PC-9 (cell line): ENCODE measurements at regions not wholly inside any gene's neighbourhood (a gene's known extent, or its start where the extent isn't known, plus 50 kb on each side); places are given as distances from the start of the nearest gene placed in this dataset.

Experiments
- BruUV-seq: library from RNA; stranded (reverse); fragments of 400-500 nt; replicated peaks from 2 replicates; lab custom pipeline; 2021; lab: Mats Ljungman, UMichigan
- CTCF ChIA-PET: fragments of 300-600 bp; sonication (Branson Sonifier 250); formaldehyde crosslinking; loops from one replicate; lab custom pipeline; 2022; ENCODE audit warnings: antibody characterized with exemption; lab: Charles Lee
- POLR2A ChIA-PET: fragments of 300-600 bp; sonication (Branson Sonifier 250); formaldehyde crosslinking; loops from one replicate; lab custom pipeline; 2022; ENCODE audit warnings: antibody characterized with exemption; ENCODE audit not compliant: unreplicated experiment; lab: Charles Lee
- DNase-seq, 2 experiments: peaks; one replicate each; pipeline versions ENCODE4 v3.0.0 to v3.0.0-alpha.2; 2015 to 2022; ENCODE audit warnings: mixed read lengths in 1 of 2
- H2AFZ ChIP-seq: fragments of 200-600 bp; sonication (generic); 2 replicates; pipeline ENCODE4 v1.8.1; 2017; ENCODE audit warnings: antibody characterized with exemption
- H3F3A ChIP-seq: fragments of 200-600 bp; sonication (generic); 2 replicates; pipeline ENCODE4 v1.8.1; 2017; ENCODE audit warnings: antibody characterized with exemption, mild to moderate bottlenecking, low read depth; ENCODE audit not compliant: insufficient read depth
- H3K27ac ChIP-seq: fragments of 200-600 bp; sonication (generic); 2 replicates; pipeline ENCODE4 v1.6.1; 2016; ENCODE audit warnings: mixed run types
- H3K27me3 ChIP-seq: fragments of 200-600 bp; sonication (generic); 2 replicates; pipeline ENCODE4 v1.6.1; 2016; ENCODE audit warnings: low read depth, mixed run types; ENCODE audit not compliant: insufficient read depth
- H3K36me3 ChIP-seq: fragments of 200-600 bp; sonication (generic); 2 replicates; pipeline ENCODE4 v1.6.1; 2016; ENCODE audit warnings: low read depth, mixed run types
- H3K4me1 ChIP-seq: fragments of 200-600 bp; sonication (generic); replicated peaks from 2 replicates; pipeline ENCODE4 v1.6.1; 2016; ENCODE audit warnings: mixed run types; ENCODE audit not compliant: insufficient read depth
- H3K4me2 ChIP-seq: fragments of 200-600 bp; sonication (generic); 2 replicates; pipeline ENCODE4 v1.6.1; 2017; ENCODE audit warnings: mixed run types
- H3K4me3 ChIP-seq: fragments of 200-600 bp; sonication (generic); 2 replicates; pipeline ENCODE4 v1.6.1; 2016; ENCODE audit warnings: mixed run types
- H3K79me2 ChIP-seq: fragments of 200-600 bp; sonication (generic); 2 replicates; pipeline ENCODE4 v1.6.1; 2017; ENCODE audit warnings: low read depth, mixed run types
- H3K9me2 ChIP-seq: fragments of 200-600 bp; sonication (generic); 2 replicates; pipeline ENCODE4 v1.8.1; 2017; ENCODE audit warnings: mild to moderate bottlenecking; ENCODE audit not compliant: insufficient read depth
- H3K9me3 ChIP-seq: fragments of 200-600 bp; sonication (generic); 2 replicates; pipeline ENCODE4 v1.8.1; 2016; ENCODE audit warnings: low read depth; ENCODE audit not compliant: insufficient read depth
- H4K20me1 ChIP-seq: fragments of 200-600 bp; sonication (generic); 2 replicates; pipeline ENCODE4 v1.8.1; 2017; ENCODE audit not compliant: insufficient read depth
- CTCF ChIP-seq: fragments of 200-600 bp; sonication (generic); conservative IDR thresholded peaks from 2 replicates; pipeline ENCODE4 v1.6.1; 2017; ENCODE audit warnings: mixed run types, antibody characterized with exemption, mild to moderate bottlenecking, moderate library complexity
- EZH2 ChIP-seq: fragments of 200-600 bp; sonication (generic); IDR thresholded peaks from 2 replicates; pipeline ENCODE4 v1.8.0; 2017; ENCODE audit warnings: antibody characterized with exemption, low read depth
- intact Hi-C: fragments of 100-400 bp; cut with micrococcal nuclease; formaldehyde crosslinking; loops from one replicate; pipeline ENCODE4 v1.10.0; 2022; ENCODE audit not compliant: unreplicated experiment

- no peak overlapping the region for H3K4me3 ChIP-seq
- TF ChIP-seq CTCF (no peak), EZH2 (no peak)
- BruUV-seq = no TSS peak
- ChIA-PET POLR2A (no interaction called here), CTCF (no interaction called here)
- no peak overlapping the region for H3K27ac ChIP-seq
- no peak overlapping the region for H3K4me2 ChIP-seq
- no peaks in the 10 kb centered on the region for H3K4me1 ChIP-seq
- intact Hi-C loops = no loop called here
- no peaks in the 10 kb centered on the region for H3K27me3 ChIP-seq
- DNase-seq = no peak
- no peaks in the 10 kb centered on the region for H3F3A ChIP-seq
- no peaks in the 10 kb centered on the region for H3K9me3 ChIP-seq
- H3K36me3 ChIP-seq = no peaks in the 10 kb centered on the region
- H3K9me2 ChIP-seq = no peaks in the 10 kb centered on the region
- H2AFZ ChIP-seq = no peak overlapping the region
- no peaks in the 10 kb centered on the region for H4K20me1 ChIP-seq
- no peaks in the 10 kb centered on the region for H3K79me2 ChIP-seq
Observed at GRCh38 chr13:54347531-54347930, 1318.9 kb downstream of the OLFM4 start.

DNA sequence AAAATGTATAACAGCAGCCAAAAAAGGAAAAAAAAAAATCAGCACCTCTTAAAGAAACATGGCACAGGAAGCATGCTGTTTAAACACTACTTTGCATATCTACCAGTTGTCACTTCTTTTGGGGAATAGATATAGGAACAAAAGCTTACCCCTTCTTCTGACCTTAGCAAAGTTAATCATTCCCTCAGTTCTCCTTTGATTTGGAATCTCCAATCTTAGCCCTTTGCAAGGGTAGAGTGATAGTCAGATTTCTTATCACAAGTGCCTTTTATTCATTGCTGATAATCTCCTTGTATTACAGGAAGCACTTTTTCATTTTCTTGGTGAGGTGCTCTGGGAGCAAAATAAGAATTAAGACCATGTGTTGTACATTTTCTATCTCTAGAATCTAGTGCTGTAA is 1327.6 kb downstream of the OLFM4 start:
- TF ChIP-seq CTCF = no peak
- no peak for TF ChIP-seq EZH2
- ChIA-PET POLR2A (no interaction called here), CTCF (no interaction called here)
- no peaks in the 10 kb centered on the region for H3K36me3 ChIP-seq
- H3K79me2 ChIP-seq = no peaks in the 10 kb centered on the region
- H2AFZ ChIP-seq = no peak overlapping the region
- H3K27me3 ChIP-seq = no peaks in the 10 kb centered on the region
- no peak overlapping the region for H3K4me2 ChIP-seq
- H3K9me2 ChIP-seq = no peaks in the 10 kb centered on the region
- no peaks in the 10 kb centered on the region for H3K4me1 ChIP-seq
- H3K27ac ChIP-seq = no peak overlapping the region
- no peak overlapping the region for H3K4me3 ChIP-seq
- H3F3A ChIP-seq = no peaks in the 10 kb centered on the region
- H4K20me1 ChIP-seq = no peaks in the 10 kb centered on the region
- no peak for DNase-seq
- intact Hi-C loops = no loop called here
- no peaks in the 10 kb centered on the region for H3K9me3 ChIP-seq
- BruUV-seq = no TSS peak

- Histone ChIP-seq H3K9me2 (no peaks in the 10 kb centered on the region), H3K4me3 (no peak overlapping the region), H3F3A (no peaks in the 10 kb centered on the region), H3K27ac (no peak overlapping the region), H3K36me3 (no peaks in the 10 kb centered on the region), H3K4me2 (no peak overlapping the region), H3K4me1 (no peaks in the 10 kb centered on the region), H3K27me3 (no peaks in the 10 kb centered on the region), H3K9me3 (no peaks in the 10 kb centered on the region), H3K79me2 (no peaks in the 10 kb centered on the region), H2AFZ (no peak overlapping the region), H4K20me1 (no peaks in the 10 kb centered on the region)
- intact Hi-C loops = no loop called here
- POLR2A ChIA-PET = no interaction called here
- DNase-seq = no peak
- CTCF ChIA-PET = no interaction called here
- no peak for TF ChIP-seq EZH2
- no peak for TF ChIP-seq CTCF
- BruUV-seq = no TSS peak
Observed at GRCh38 chr13:54356849-54357248, 1328.2 kb downstream of the OLFM4 start.
